HCT116 (cell line): ENCODE measurements at regions not wholly inside any gene's neighbourhood (a gene's known extent, or its start where the extent isn't known, plus 50 kb on each side); places are given as distances from the start of the nearest gene placed in this dataset.

ENCODE experiments used
- ATAC-seq: fragments of 200-7000 bp; cut with Tn5 transposase; 2 replicates; pipeline ENCODE4 v1.9.1; 2020; ENCODE audit warnings: mild to moderate bottlenecking, moderate library complexity
- BruUV-seq: library from RNA; stranded (reverse); fragments of 400-500 nt; replicated peaks from 2 replicates; lab custom pipeline; 2021; lab: Mats Ljungman, UMichigan
- CTCF ChIA-PET: fragments of 300-600 bp; sonication (Branson Sonifier 250); formaldehyde crosslinking; loops from one replicate; lab custom pipeline; 2021; ENCODE audit warnings: antibody characterized with exemption; lab: Charles Lee
- POLR2A ChIA-PET: fragments of 300-600, 350-600 bp; sonication (Branson Sonifier 250); formaldehyde crosslinking; loops from one replicate; lab custom pipeline; 2021; ENCODE audit warnings: antibody characterized with exemption; lab: Charles Lee
- RAD21 ChIA-PET, 2 experiments: fragments of 300-600 bp; sonication (Branson Sonifier 250); formaldehyde crosslinking; loops; one replicate each; lab custom pipeline; 2023; ENCODE audit warnings: low total read pairs in 2 of 2; ENCODE audit not compliant: uncharacterized antibody in 2 of 2, unreplicated experiment in 2 of 2, low non-redundant PET in 1 of 2; lab: Charles Lee
- DNase-seq: peaks from one replicate; pipeline ENCODE4 v3.0.0-alpha.2; 2010; ENCODE audit warnings: low read depth, low spot score
- H2AFZ ChIP-seq: fragments of 200-600 bp; shearing (Covaris generic), sonication (generic); 2 replicates; pipeline ENCODE4 v1.6.1; 2017; ENCODE audit warnings: low read depth, mixed run types, mixed read lengths, antibody characterized with exemption, low read length; ENCODE audit not compliant: poor library complexity, severe bottlenecking
- H3K27ac ChIP-seq: 2 replicates; pipeline ENCODE4 v1.5.1; 2012; ENCODE audit warnings: low read depth, low read length
- H3K27me3 ChIP-seq: fragments of 200-600 bp; sonication (generic); 2 replicates; pipeline ENCODE4 v1.6.1; 2016; ENCODE audit warnings: mixed run types, low read length, mixed read lengths; ENCODE audit not compliant: insufficient read depth
- H3K36me3 ChIP-seq, 2 experiments: fragments of 200-500 bp in 1 of 2; fragments of 200-600 bp in 1 of 2; sonication (Bioruptor generic) in 1 of 2; sonication (generic) in 1 of 2; 2 replicates each; pipeline versions ENCODE4 v1.5.1 to v1.6.1; 2014 to 2016; ENCODE audit warnings: low read length in 2 of 2, inconsistent platforms in 1 of 2, mixed read lengths in 1 of 2, mixed run types in 1 of 2; ENCODE audit not compliant: insufficient read depth in 2 of 2, control insufficient read depth in 1 of 2
- H3K4me1 ChIP-seq, 2 experiments: fragments of 200-600 bp in 1 of 2; sonication (generic) in 1 of 2; 2 replicates each; pipeline versions ENCODE4 v1.5.1 to v1.6.1; 2012 to 2017; ENCODE audit warnings: low read length in 2 of 2, inconsistent platforms in 1 of 2, mild to moderate bottlenecking in 1 of 2, mixed read lengths in 1 of 2, mixed run types in 1 of 2, moderate library complexity in 1 of 2; ENCODE audit not compliant: insufficient read depth in 2 of 2, control insufficient read depth in 1 of 2
- H3K4me2 ChIP-seq: fragments of 200-600 bp; sonication (generic); 2 replicates; pipeline ENCODE4 v1.6.1; 2017; ENCODE audit warnings: mixed run types, low read length, mixed read lengths
- H3K4me3 ChIP-seq, 2 experiments: fragments of 200-600 bp in 1 of 2; sonication (generic) in 1 of 2; replicated peaks in 1 of 2; 2 replicates each; pipeline ENCODE4 v1.5.1; 2011 to 2016; ENCODE audit warnings: low read length in 2 of 2, control low read depth in 1 of 2, low read depth in 1 of 2, mild to moderate bottlenecking in 1 of 2, mixed read lengths in 1 of 2, mixed run types in 1 of 2
- H3K79me2 ChIP-seq: fragments of 200-600 bp; sonication (generic); 2 replicates; pipeline ENCODE4 v1.6.1; 2017; ENCODE audit warnings: mild to moderate bottlenecking, mixed run types, low read length, moderate library complexity, mixed read lengths; ENCODE audit not compliant: insufficient read depth
- H3K9ac ChIP-seq: fragments of 200-600 bp; sonication (generic); 2 replicates; pipeline ENCODE4 v1.6.1; 2016; ENCODE audit warnings: low read length, mixed read lengths
- H3K9me2 ChIP-seq: fragments of 200-600 bp; sonication (generic), shearing (Covaris generic); 2 replicates; pipeline ENCODE4 v1.6.1; 2017; ENCODE audit warnings: mixed run types, mild to moderate bottlenecking, moderate library complexity; ENCODE audit not compliant: insufficient read depth
- H3K9me3 ChIP-seq, 2 experiments: fragments of 200-500 bp in 1 of 2; fragments of 200-600 bp in 1 of 2; sonication (Bioruptor generic) in 1 of 2; sonication (generic) in 1 of 2; 2 replicates each; pipeline ENCODE4 v1.6.1; 2014 to 2017; ENCODE audit warnings: low read length in 2 of 2, mixed read lengths in 2 of 2, inconsistent platforms in 1 of 2, low read depth in 1 of 2, mild to moderate bottlenecking in 1 of 2, mixed run types in 1 of 2, moderate library complexity in 1 of 2; ENCODE audit not compliant: control insufficient read depth in 1 of 2, insufficient read depth in 1 of 2
- H4K20me1 ChIP-seq: fragments of 200-600 bp; sonication (generic), shearing (Covaris generic); 2 replicates; pipeline ENCODE4 v1.6.1; 2017; ENCODE audit warnings: mixed run types, mild to moderate bottlenecking, moderate library complexity; ENCODE audit not compliant: insufficient read depth
- ATF3 ChIP-seq: IDR thresholded peaks from 2 replicates; pipeline ENCODE4 v1.6.1; 2012
- CBX3 ChIP-seq: IDR thresholded peaks from 2 replicates; pipeline ENCODE4 v1.6.1; 2012; ENCODE audit warnings: low read depth
- CEBPB ChIP-seq: IDR thresholded peaks from 2 replicates; pipeline ENCODE4 v1.6.1; 2012; ENCODE audit warnings: low read depth
- CTCF ChIP-seq, 3 experiments: fragments of 200-600 bp in 1 of 3; sonication (generic) in 1 of 3; IDR thresholded peaks in 2 of 3; conservative IDR thresholded peaks in 1 of 3; 2 replicates each; pipeline ENCODE4 v1.5.1; 2012 to 2017; ENCODE audit warnings: low read depth in 2 of 3, low read length in 2 of 3, antibody characterized with exemption in 1 of 3, borderline replicate concordance in 1 of 3, control low read depth in 1 of 3, mild to moderate bottlenecking in 1 of 3, mixed read lengths in 1 of 3, mixed run types in 1 of 3, moderate library complexity in 1 of 3; ENCODE audit not compliant: insufficient read depth in 1 of 3
- ELF1 ChIP-seq: IDR thresholded peaks from 2 replicates; pipeline ENCODE4 v1.6.1; 2012; ENCODE audit warnings: low read depth, borderline replicate concordance
- EZH2 ChIP-seq: fragments of 200-600 bp; sonication (generic); IDR thresholded peaks from 2 replicates; pipeline ENCODE4 v1.6.1; 2017; ENCODE audit warnings: antibody characterized with exemption, mixed run types
- JUND ChIP-seq: IDR thresholded peaks from 2 replicates; pipeline ENCODE4 v1.6.1; 2012
- POLR2A ChIP-seq: IDR thresholded peaks from 2 replicates; pipeline ENCODE4 v1.7.0; 2011; ENCODE audit warnings: borderline replicate concordance; ENCODE audit not compliant: insufficient read depth, insufficient read length; ENCODE audit errors: extremely low read depth
- POLR2AphosphoS5 ChIP-seq: IDR thresholded peaks from 2 replicates; pipeline ENCODE4 v1.6.1; 2011; ENCODE audit warnings: mild to moderate bottlenecking, low read depth, low read length, moderate library complexity
- RAD21 ChIP-seq: IDR thresholded peaks from 2 replicates; pipeline ENCODE4 v1.6.1; 2012; ENCODE audit warnings: low read depth, mild to moderate bottlenecking
- SIN3A ChIP-seq: IDR thresholded peaks from 2 replicates; pipeline ENCODE4 v1.6.1; 2012; ENCODE audit warnings: low read depth
- SP1 ChIP-seq: IDR thresholded peaks from 2 replicates; pipeline ENCODE4 v1.6.1; 2012; ENCODE audit warnings: low read depth
- SRF ChIP-seq: IDR thresholded peaks from 2 replicates; pipeline ENCODE4 v1.6.1; 2012; ENCODE audit warnings: low read depth
- TCF7L2 ChIP-seq: IDR thresholded peaks from 2 replicates; pipeline ENCODE4 v1.7.0; 2011; ENCODE audit warnings: borderline replicate concordance, inconsistent platforms; ENCODE audit not compliant: insufficient read depth, insufficient read length; ENCODE audit errors: extremely low read depth
- YY1 ChIP-seq: IDR thresholded peaks from 2 replicates; pipeline ENCODE4 v1.6.1; 2011; ENCODE audit warnings: low read length, low read depth, moderate library complexity, mild to moderate bottlenecking; ENCODE audit not compliant: insufficient replicate concordance; ENCODE audit errors: extremely low read depth
- ZBTB33 ChIP-seq: IDR thresholded peaks from 2 replicates; pipeline ENCODE4 v1.6.1; 2011; ENCODE audit warnings: mild to moderate bottlenecking, low read length, moderate library complexity; ENCODE audit not compliant: insufficient replicate concordance; ENCODE audit errors: extremely low read depth
- ZFX ChIP-seq: fragments of 450-650 bp; IDR thresholded peaks from 2 replicates; pipeline ENCODE4 v1.6.1; 2017
- ZNF274 ChIP-seq: fragments of 200-500 bp; sonication (Bioruptor generic); IDR thresholded peaks from 2 replicates; pipeline ENCODE4 v1.6.1; 2014; ENCODE audit warnings: mild to moderate bottlenecking, low read depth, low read length, inconsistent platforms
- intact Hi-C: fragments of 100-400 bp; cut with micrococcal nuclease; formaldehyde crosslinking; loops from 2 replicates; pipeline ENCODE4 v1.10.0; 2022

GRCh38 chr6:130526466-130526865, 160.6 kb downstream of the TMEM200A start:
- Histone ChIP-seq H3K9me3 (no peaks in the 10 kb centered on the region), H3K27ac (no peak overlapping the region), H4K20me1 (no peaks in the 10 kb centered on the region), H3K27me3 (no peaks in the 10 kb centered on the region), H3K79me2 (no peaks in the 10 kb centered on the region), H3K9me2 (no peaks in the 10 kb centered on the region), H3K4me1 (peaks cover 0 to 5% of the 10 kb centered on the region in 2 experiments; a peak in 2 of 4 replicates), H3K4me2 (0 out of 2 replicates have a peak overlapping the region, but pooled peaks have one; percentile 7), H3K9ac (no peak overlapping the region), H2AFZ (no peak overlapping the region), H3K4me3 (no peak overlapping the region), H3K36me3 (no peaks in the 10 kb centered on the region)
- BruUV-seq, result no TSS peak
- ChIA-PET RAD21 (no interaction called here), POLR2A (no interaction called here), CTCF (no interaction called here)
- ATAC-seq (no peak), DNase-seq (no peak)
- TF ChIP-seq SRF (no peak), ZFX (no peak), CBX3 (no peak), ELF1 (no peak), POLR2AphosphoS5 (no peak), ZNF274 (no peak), CTCF (IDR thresholded peaks at IDR 0.05 in 2 of 3, conservative IDR thresholded peaks at IDR 0.05 in 1 of 3; ENCODE audit: borderline replicate concordance in 1 of 3, insufficient read depth in 1 of 3, low read depth in 2 of 3, low read length in 2 of 3) (no peak), JUND (no peak), EZH2 (no peak), ATF3 (no peak), CEBPB (no peak), SIN3A (no peak), ZBTB33 (no peak), POLR2A (no peak), SP1 (no peak), YY1 (no peak), RAD21 (no peak), TCF7L2 (no peak)
- intact Hi-C loops, result no loop called here
